GM23338 (cell line): ENCODE measurements at regions not wholly inside any gene's neighbourhood (a gene's known extent, or its start where the extent isn't known, plus 50 kb on each side); places are given as distances from the start of the nearest gene placed in this dataset.

ENCODE experiments used
- CREB1 ChIP-seq: fragments of 250-450 bp; sonication (Bioruptor Pico); IDR thresholded peaks from 2 replicates; pipeline ENCODE4 v1.5.0; 2020; ENCODE audit warnings: low read depth, mild to moderate bottlenecking, moderate library complexity
- EZH2 ChIP-seq: fragments of 200-600 bp; sonication (generic); IDR thresholded peaks from one replicate; pipeline ENCODE4 v1.8.0; 2017; ENCODE audit warnings: antibody characterized with exemption, mild to moderate bottlenecking, low read depth; ENCODE audit not compliant: unreplicated experiment
- EZH2phosphoT487 ChIP-seq: fragments of 200-600 bp; sonication (generic); IDR thresholded peaks from one replicate; pipeline ENCODE4 v1.8.1; 2018; ENCODE audit warnings: antibody characterized with exemption; ENCODE audit not compliant: unreplicated experiment
- JUNB ChIP-seq: IDR thresholded peaks from one replicate; pipeline ENCODE4 v1.6.1; 2016; ENCODE audit warnings: antibody characterized with exemption; ENCODE audit not compliant: unreplicated experiment
- NANOG ChIP-seq: IDR thresholded peaks from 2 replicates; pipeline ENCODE4 v1.6.1; 2016; ENCODE audit warnings: antibody characterized with exemption, borderline replicate concordance
- POLR2AphosphoS5 ChIP-seq: IDR thresholded peaks from 2 replicates; pipeline ENCODE4 v1.6.1; 2016; ENCODE audit warnings: antibody characterized with exemption, low read depth
- ZNF114 ChIP-seq: fragments of 250-450 bp; sonication (Bioruptor Pico); IDR thresholded peaks from 2 replicates; pipeline ENCODE4 v1.5.0; 2020; ENCODE audit warnings: mild to moderate bottlenecking, moderate library complexity
- TF ChIP-seq, protein P1 (sequence below), 2 experiments: fragments of 200-600 bp in 1 of 2; sonication (generic) in 1 of 2; conservative IDR thresholded peaks; 2 replicates each; pipeline versions ENCODE4 v1.5.1 to v1.6.1; 2016 to 2017; ENCODE audit warnings: antibody characterized with exemption in 2 of 2, low read depth in 2 of 2, mild to moderate bottlenecking in 2 of 2, moderate library complexity in 1 of 2
- TF ChIP-seq, protein P2 (sequence below): IDR thresholded peaks from one replicate; pipeline ENCODE4 v1.6.1; 2018; ENCODE audit warnings: antibody characterized with exemption; ENCODE audit not compliant: unreplicated experiment
- TF ChIP-seq, protein P3 (sequence below): IDR thresholded peaks from 2 replicates; pipeline ENCODE4 v1.6.1; 2016; ENCODE audit warnings: antibody characterized with exemption

DNA sequence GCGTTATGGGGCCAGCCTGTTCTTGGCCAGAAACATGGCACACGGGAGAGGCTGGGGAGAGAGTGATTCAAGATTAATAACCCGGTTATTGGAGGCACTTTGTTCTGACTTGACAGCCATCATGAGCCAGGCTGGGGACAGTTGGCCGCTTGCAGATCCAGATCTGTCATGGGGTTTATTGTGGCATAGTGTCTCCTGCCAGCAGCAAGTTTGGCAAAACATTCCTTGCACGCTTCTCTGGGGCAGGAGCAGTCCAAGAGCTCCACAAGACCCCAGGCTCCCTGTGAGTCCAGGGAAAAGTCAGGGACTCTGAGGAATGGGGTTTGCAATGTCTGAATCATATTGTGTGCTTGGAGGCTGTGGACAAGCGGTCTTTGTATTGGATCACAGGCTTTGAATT is 270.4 kb downstream of the MIAT start:
- TF ChIP-seq, protein P1, sequence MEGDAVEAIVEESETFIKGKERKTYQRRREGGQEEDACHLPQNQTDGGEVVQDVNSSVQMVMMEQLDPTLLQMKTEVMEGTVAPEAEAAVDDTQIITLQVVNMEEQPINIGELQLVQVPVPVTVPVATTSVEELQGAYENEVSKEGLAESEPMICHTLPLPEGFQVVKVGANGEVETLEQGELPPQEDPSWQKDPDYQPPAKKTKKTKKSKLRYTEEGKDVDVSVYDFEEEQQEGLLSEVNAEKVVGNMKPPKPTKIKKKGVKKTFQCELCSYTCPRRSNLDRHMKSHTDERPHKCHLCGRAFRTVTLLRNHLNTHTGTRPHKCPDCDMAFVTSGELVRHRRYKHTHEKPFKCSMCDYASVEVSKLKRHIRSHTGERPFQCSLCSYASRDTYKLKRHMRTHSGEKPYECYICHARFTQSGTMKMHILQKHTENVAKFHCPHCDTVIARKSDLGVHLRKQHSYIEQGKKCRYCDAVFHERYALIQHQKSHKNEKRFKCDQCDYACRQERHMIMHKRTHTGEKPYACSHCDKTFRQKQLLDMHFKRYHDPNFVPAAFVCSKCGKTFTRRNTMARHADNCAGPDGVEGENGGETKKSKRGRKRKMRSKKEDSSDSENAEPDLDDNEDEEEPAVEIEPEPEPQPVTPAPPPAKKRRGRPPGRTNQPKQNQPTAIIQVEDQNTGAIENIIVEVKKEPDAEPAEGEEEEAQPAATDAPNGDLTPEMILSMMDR (conservative IDR thresholded peaks at IDR 0.05; ENCODE audit: low read depth in 2 of 2), result no peak
- TF ChIP-seq ZNF114 (no peak), EZH2 (no peak), CREB1 (CRISPR knock-in tag) (no peak), NANOG (no peak), POLR2AphosphoS5 (no peak), JUNB (no peak), EZH2phosphoT487 (no peak)
- TF ChIP-seq, protein P2, sequence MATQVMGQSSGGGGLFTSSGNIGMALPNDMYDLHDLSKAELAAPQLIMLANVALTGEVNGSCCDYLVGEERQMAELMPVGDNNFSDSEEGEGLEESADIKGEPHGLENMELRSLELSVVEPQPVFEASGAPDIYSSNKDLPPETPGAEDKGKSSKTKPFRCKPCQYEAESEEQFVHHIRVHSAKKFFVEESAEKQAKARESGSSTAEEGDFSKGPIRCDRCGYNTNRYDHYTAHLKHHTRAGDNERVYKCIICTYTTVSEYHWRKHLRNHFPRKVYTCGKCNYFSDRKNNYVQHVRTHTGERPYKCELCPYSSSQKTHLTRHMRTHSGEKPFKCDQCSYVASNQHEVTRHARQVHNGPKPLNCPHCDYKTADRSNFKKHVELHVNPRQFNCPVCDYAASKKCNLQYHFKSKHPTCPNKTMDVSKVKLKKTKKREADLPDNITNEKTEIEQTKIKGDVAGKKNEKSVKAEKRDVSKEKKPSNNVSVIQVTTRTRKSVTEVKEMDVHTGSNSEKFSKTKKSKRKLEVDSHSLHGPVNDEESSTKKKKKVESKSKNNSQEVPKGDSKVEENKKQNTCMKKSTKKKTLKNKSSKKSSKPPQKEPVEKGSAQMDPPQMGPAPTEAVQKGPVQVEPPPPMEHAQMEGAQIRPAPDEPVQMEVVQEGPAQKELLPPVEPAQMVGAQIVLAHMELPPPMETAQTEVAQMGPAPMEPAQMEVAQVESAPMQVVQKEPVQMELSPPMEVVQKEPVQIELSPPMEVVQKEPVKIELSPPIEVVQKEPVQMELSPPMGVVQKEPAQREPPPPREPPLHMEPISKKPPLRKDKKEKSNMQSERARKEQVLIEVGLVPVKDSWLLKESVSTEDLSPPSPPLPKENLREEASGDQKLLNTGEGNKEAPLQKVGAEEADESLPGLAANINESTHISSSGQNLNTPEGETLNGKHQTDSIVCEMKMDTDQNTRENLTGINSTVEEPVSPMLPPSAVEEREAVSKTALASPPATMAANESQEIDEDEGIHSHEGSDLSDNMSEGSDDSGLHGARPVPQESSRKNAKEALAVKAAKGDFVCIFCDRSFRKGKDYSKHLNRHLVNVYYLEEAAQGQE, result no peak
- TF ChIP-seq, protein P3, sequence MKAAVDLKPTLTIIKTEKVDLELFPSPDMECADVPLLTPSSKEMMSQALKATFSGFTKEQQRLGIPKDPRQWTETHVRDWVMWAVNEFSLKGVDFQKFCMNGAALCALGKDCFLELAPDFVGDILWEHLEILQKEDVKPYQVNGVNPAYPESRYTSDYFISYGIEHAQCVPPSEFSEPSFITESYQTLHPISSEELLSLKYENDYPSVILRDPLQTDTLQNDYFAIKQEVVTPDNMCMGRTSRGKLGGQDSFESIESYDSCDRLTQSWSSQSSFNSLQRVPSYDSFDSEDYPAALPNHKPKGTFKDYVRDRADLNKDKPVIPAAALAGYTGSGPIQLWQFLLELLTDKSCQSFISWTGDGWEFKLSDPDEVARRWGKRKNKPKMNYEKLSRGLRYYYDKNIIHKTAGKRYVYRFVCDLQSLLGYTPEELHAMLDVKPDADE, result no peak
